ENCODE measurements at regions not wholly inside any gene's neighbourhood (a gene's known extent, or its start where the extent isn't known, plus 50 kb on each side); places are given as distances from the start of the nearest gene placed in this dataset.

DNA sequence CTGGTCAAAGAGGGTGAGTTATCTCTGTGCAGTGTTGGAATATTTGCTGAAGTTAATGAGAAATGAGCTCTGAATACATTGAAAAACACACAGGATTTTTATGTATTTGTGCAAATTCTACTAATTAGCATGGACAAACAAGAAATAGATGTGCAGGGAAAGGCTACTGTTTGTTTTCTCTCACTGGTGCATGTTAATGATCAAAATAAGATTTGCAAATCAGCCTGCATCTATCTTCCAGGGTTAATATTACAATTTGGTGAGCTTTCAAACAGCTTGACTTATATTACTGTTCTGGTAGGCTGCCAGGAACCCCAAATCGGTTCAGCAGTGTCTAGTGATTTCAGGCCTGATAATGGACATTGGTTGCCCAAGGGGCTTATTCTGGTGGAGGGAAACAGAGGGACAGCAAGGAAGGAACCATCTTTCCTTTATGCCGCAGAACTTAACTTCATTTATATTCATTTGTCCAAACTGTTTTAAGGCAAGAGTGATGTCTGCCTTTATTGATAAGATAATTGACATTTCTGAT lies 93.8 kb upstream of the REG3A start:
- TF ChIP-seq, protein P1, sequence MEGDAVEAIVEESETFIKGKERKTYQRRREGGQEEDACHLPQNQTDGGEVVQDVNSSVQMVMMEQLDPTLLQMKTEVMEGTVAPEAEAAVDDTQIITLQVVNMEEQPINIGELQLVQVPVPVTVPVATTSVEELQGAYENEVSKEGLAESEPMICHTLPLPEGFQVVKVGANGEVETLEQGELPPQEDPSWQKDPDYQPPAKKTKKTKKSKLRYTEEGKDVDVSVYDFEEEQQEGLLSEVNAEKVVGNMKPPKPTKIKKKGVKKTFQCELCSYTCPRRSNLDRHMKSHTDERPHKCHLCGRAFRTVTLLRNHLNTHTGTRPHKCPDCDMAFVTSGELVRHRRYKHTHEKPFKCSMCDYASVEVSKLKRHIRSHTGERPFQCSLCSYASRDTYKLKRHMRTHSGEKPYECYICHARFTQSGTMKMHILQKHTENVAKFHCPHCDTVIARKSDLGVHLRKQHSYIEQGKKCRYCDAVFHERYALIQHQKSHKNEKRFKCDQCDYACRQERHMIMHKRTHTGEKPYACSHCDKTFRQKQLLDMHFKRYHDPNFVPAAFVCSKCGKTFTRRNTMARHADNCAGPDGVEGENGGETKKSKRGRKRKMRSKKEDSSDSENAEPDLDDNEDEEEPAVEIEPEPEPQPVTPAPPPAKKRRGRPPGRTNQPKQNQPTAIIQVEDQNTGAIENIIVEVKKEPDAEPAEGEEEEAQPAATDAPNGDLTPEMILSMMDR (optimal IDR thresholded peaks at IDR 0.05 in 1 of 3, IDR thresholded peaks at IDR 0.05 in 1 of 3, conservative IDR thresholded peaks at IDR 0.05 in 1 of 3; ENCODE audit: extremely low read depth in 1 of 3, insufficient read depth in 2 of 3, low read length in 3 of 3): no peak
- TF ChIP-seq EZH2 (IDR thresholded peaks at IDR 0.05; ENCODE audit: low read length): no peak

Data from keratinocyte (primary cell).